Gastroesophageal sphincter (tissue), 4 donors: ENCODE measurements at regions not wholly inside any gene's neighbourhood (a gene's known extent, or its start where the extent isn't known, plus 50 kb on each side); places are given as distances from the start of the nearest gene placed in this dataset.

ENCODE experiments used
- ATAC-seq: fragments of 150-250 bp; one replicate; pipeline ENCODE4 v1.9.1; 2016; ENCODE audit warnings: mild to moderate bottlenecking, moderate library complexity
- H3K27ac ChIP-seq, 4 donors: fragments of 200-600 bp; sonication (generic) in 3 of 4; 1 replicate in 3 of 4; 2 replicates in 1 of 4; pipeline ENCODE4 v1.5.1; 2016 to 2019
- H3K27me3 ChIP-seq: fragments of 200-600 bp; sonication (generic); one replicate; pipeline ENCODE4 v1.5.1; 2019
- H3K36me3 ChIP-seq, 2 donors: fragments of 200-600 bp; sonication (generic); one replicate each; pipeline ENCODE4 v1.5.1; 2019; ENCODE audit warnings: control low read depth in 1 of 2
- H3K4me1 ChIP-seq, 3 donors: fragments of 200-600 bp; sonication (generic); 1 replicate in 2 of 3; 2 replicates in 1 of 3; pipeline ENCODE4 v1.5.1; 2016 to 2019; ENCODE audit warnings: control low read depth in 2 of 3
- H3K4me3 ChIP-seq, 2 donors: fragments of 200-600 bp; sonication (generic); one replicate each; pipeline ENCODE4 v1.5.1; 2019; ENCODE audit warnings: mild to moderate bottlenecking in 1 of 2, moderate library complexity in 1 of 2
- H3K9me3 ChIP-seq, 3 donors: fragments of 200-600 bp; sonication (generic); one replicate each; pipeline ENCODE4 v1.5.1; 2017 to 2019; ENCODE audit warnings: control low read depth in 2 of 3
- EP300 ChIP-seq: sonication (generic); formaldehyde crosslinking; IDR thresholded peaks from one replicate; pipeline ENCODE4 v1.6.1; 2017; ENCODE audit warnings: antibody characterized with exemption, mild to moderate bottlenecking
- POLR2A ChIP-seq, 2 donors: fragments of 450-650 bp; IDR thresholded peaks; one replicate each; pipeline ENCODE4 v1.6.1; 2017; ENCODE audit warnings: antibody characterized with exemption in 2 of 2, mild to moderate bottlenecking in 2 of 2, moderate library complexity in 1 of 2
- POLR2AphosphoS5 ChIP-seq: sonication (generic); formaldehyde crosslinking; IDR thresholded peaks from one replicate; pipeline ENCODE4 v1.6.1; 2017; ENCODE audit warnings: antibody characterized with exemption
- WGBS, 2 donors: methylation state at CpG; one replicate each; pipeline ENCODE4 v1.1.5; 2018; ENCODE audit warnings: low coverage in 1 of 2; 5-methylcytosine and 5-hydroxymethylcytosine counted together
- TF ChIP-seq, protein P1 (sequence below), 4 experiments: fragments of 200-600 bp in 2 of 4; fragments of 450-650 bp in 2 of 4; sonication (generic) in 1 of 4; IDR thresholded peaks; one replicate each; pipeline ENCODE4 v1.5.1; 2017 to 2019; ENCODE audit warnings: antibody characterized with exemption in 4 of 4, mild to moderate bottlenecking in 2 of 4, moderate library complexity in 2 of 4

- Histone ChIP-seq H3K27ac (no peak overlapping the region), H3K9me3 (no peaks in the 10 kb centered on the region), H3K27me3 (no peaks in the 10 kb centered on the region), H3K4me3 (no peak overlapping the region), H3K36me3 (no peaks in the 10 kb centered on the region), H3K4me1 (no peaks in the 10 kb centered on the region)
- WGBS, 2 donors, result 77 to 88% methylated on average over 2 of the region's 2 CpGs
- TF ChIP-seq POLR2A (IDR thresholded peaks at IDR 0.05) (no peak), POLR2AphosphoS5 (no peak), EP300 (no peak)
- TF ChIP-seq, protein P1, sequence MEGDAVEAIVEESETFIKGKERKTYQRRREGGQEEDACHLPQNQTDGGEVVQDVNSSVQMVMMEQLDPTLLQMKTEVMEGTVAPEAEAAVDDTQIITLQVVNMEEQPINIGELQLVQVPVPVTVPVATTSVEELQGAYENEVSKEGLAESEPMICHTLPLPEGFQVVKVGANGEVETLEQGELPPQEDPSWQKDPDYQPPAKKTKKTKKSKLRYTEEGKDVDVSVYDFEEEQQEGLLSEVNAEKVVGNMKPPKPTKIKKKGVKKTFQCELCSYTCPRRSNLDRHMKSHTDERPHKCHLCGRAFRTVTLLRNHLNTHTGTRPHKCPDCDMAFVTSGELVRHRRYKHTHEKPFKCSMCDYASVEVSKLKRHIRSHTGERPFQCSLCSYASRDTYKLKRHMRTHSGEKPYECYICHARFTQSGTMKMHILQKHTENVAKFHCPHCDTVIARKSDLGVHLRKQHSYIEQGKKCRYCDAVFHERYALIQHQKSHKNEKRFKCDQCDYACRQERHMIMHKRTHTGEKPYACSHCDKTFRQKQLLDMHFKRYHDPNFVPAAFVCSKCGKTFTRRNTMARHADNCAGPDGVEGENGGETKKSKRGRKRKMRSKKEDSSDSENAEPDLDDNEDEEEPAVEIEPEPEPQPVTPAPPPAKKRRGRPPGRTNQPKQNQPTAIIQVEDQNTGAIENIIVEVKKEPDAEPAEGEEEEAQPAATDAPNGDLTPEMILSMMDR (IDR thresholded peaks at IDR 0.05), result no peak
- no peak for ATAC-seq
Observed at GRCh38 chr2:67752199-67752598, 310.6 kb downstream of the C1D start.

- H3K4me3 ChIP-seq, result no peak overlapping the region
- H3K4me1 ChIP-seq, result no peaks in the 10 kb centered on the region
- no peaks in the 10 kb centered on the region for H3K27me3 ChIP-seq
- no peak for ATAC-seq
- H3K36me3 ChIP-seq, result no peaks in the 10 kb centered on the region
- H3K9me3 ChIP-seq, result no peaks in the 10 kb centered on the region
- no peak overlapping the region for H3K27ac ChIP-seq
- TF ChIP-seq EP300, result no peak
- no peak for TF ChIP-seq POLR2AphosphoS5
- TF ChIP-seq, protein P1 (IDR thresholded peaks at IDR 0.05), result no peak
- TF ChIP-seq POLR2A (IDR thresholded peaks at IDR 0.05), result no peak
Observed at GRCh38 chr2:67752969-67753368, 309.8 kb downstream of the C1D start.

DNA sequence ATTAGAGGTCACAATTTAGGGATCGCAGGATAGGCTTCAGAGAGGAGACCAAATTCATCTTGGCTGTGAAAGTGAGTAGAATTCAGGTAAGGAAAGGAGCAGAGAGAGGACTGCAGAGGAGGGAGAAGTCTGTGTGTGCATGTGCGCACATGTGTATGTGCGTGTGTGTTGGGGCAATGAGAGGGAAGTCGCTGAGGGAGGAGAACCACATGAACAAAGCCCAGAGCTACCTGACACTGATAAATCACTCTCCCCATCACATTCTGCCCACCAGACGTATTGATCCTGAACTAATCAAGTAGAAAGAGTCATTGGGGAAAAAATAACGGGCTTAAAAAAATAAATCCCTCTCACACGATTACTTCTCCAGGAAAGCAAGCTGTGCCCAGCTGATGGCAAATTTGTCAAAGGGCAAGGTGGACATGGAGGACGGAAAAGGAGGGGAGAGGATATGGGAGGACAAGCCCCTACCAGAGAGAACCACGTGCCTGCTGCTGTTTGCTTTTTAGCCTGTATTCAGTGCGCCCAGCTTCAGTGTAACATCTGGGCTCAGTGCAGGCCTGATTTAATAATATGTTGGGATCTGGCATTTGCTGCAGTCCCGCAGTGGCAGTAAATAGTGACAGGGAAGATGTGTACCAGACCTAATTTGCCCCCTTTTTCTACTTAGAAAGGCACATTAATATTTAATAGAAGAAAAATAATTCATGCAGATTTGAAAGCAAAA is 307.5 kb downstream of the C1D start:
- no peak for ATAC-seq
- Histone ChIP-seq H3K4me1 (no peaks in the 10 kb centered on the region), H3K4me3 (no peak overlapping the region), H3K36me3 (no peaks in the 10 kb centered on the region), H3K27ac (no peak overlapping the region), H3K27me3 (no peaks in the 10 kb centered on the region), H3K9me3 (no peaks in the 10 kb centered on the region)
- no peak for TF ChIP-seq EP300
- TF ChIP-seq POLR2A (IDR thresholded peaks at IDR 0.05), result no peak
- no peak for TF ChIP-seq POLR2AphosphoS5
- TF ChIP-seq, protein P1 (IDR thresholded peaks at IDR 0.05), result no peak
- WGBS, 2 donors, result 78 to 82% methylated on average over 7 to 11 of the region's 11 CpGs

GRCh38 chr2:67760995-67761394 is 301.8 kb downstream of the C1D start:
- ATAC-seq, result no peak
- Histone ChIP-seq H3K4me1 (no peaks in the 10 kb centered on the region), H3K36me3 (no peaks in the 10 kb centered on the region), H3K4me3 (no peak overlapping the region), H3K9me3 (peaks cover 0 to 7% (median 0%) of the 10 kb centered on the region in 3 donors), H3K27ac (no peak overlapping the region), H3K27me3 (no peaks in the 10 kb centered on the region)
- TF ChIP-seq, protein P1 (IDR thresholded peaks at IDR 0.05), result no peak
- TF ChIP-seq POLR2A (IDR thresholded peaks at IDR 0.05), result no peak
- no peak for TF ChIP-seq POLR2AphosphoS5
- no peak for TF ChIP-seq EP300
- 83% methylated on average over 3 of the region's 3 CpGs; no CpG with 5 or more reads in 1 of the 2 donors for WGBS, 2 donors

GRCh38 chr2:67771380-67771779 is 291.4 kb downstream of the C1D start:
- H3K27ac ChIP-seq, result no peak overlapping the region
- no peaks in the 10 kb centered on the region for H3K27me3 ChIP-seq
- H3K4me3 ChIP-seq, result no peak overlapping the region
- no peaks in the 10 kb centered on the region for H3K36me3 ChIP-seq
- no peaks in the 10 kb centered on the region for H3K9me3 ChIP-seq
- no peaks in the 10 kb centered on the region for H3K4me1 ChIP-seq
- no peak for ATAC-seq
- 94 to 100% methylated on average over 1 to 3 of the region's 3 CpGs for WGBS, 2 donors
- TF ChIP-seq, protein P1 (IDR thresholded peaks at IDR 0.05), result no peak
- TF ChIP-seq EP300 (no peak), POLR2AphosphoS5 (no peak), POLR2A (IDR thresholded peaks at IDR 0.05) (no peak)
